HUES48 (cell line): ENCODE measurements at regions not wholly inside any gene's neighbourhood (a gene's known extent, or its start where the extent isn't known, plus 50 kb on each side); places are given as distances from the start of the nearest gene placed in this dataset.

ENCODE experiments used
- H3K27ac ChIP-seq: one replicate; pipeline ENCODE4 v1.7.0; 2013; ENCODE audit warnings: low read depth, low read length, inconsistent platforms
- H3K27me3 ChIP-seq: 2 replicates; pipeline ENCODE4 v1.6.1; 2013; ENCODE audit warnings: mild to moderate bottlenecking, low read length; ENCODE audit not compliant: control insufficient read depth, insufficient read depth
- H3K36me3 ChIP-seq: 2 replicates; pipeline ENCODE4 v1.6.1; 2013; ENCODE audit warnings: low read length; ENCODE audit not compliant: control insufficient read depth, insufficient read depth
- H3K4me1 ChIP-seq: 2 replicates; pipeline ENCODE4 v1.6.1; 2013; ENCODE audit warnings: mild to moderate bottlenecking, low read length; ENCODE audit not compliant: control insufficient read depth, insufficient read depth
- H3K4me3 ChIP-seq: 2 replicates; pipeline ENCODE4 v1.5.1; 2013; ENCODE audit warnings: mild to moderate bottlenecking, low read depth, low read length
- H3K9ac ChIP-seq: 2 replicates; pipeline ENCODE4 v1.6.1; 2013; ENCODE audit warnings: mild to moderate bottlenecking, low read depth, low read length, moderate library complexity
- H3K9me3 ChIP-seq: 2 replicates; pipeline ENCODE4 v1.6.1; 2013; ENCODE audit warnings: low read length; ENCODE audit not compliant: control insufficient read depth, insufficient read depth

- Histone ChIP-seq H3K27ac (no peak overlapping the region), H3K9me3 (no peaks in the 10 kb centered on the region), H3K9ac (no peak overlapping the region), H3K4me1 (no peaks in the 10 kb centered on the region), H3K36me3 (no peaks in the 10 kb centered on the region), H3K27me3 (no peaks in the 10 kb centered on the region), H3K4me3 (no peak overlapping the region)
These were observed 381.2 kb downstream of the KIF4B start for GRCh38 chr5:155394727-155395126.

DNA sequence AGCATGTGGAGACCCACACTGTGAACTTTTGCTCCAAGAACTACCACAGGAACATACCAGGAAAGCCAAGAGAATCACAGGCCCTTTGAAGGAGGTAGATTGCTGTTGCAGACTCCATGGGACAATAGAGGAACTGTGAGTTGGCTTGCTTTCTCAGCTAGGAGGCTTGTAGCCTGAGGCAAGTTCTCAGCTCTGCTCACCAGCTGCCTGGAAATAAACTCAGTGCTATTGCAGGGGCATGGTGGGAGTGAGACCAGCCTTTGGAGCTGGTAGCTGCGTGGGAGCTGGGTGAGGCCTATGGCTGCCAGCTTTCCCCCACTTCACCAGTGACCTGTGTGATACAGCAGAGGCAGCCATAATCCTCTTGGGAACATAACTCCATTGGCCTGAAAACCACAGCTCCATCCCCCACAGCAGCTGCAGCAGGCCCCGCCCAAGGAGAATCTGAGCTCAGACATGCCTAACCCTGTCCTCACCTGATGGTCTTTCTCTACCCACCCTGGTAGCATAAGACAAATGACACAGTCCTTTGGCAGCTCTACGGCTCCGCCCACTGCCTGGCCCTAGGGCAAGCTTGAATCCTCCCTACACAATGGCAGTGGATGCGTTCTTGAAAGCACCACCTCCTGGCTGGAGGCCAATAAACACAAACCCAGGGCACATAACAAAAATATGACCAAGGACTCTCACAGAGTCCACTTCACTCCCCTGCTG lies 389.5 kb downstream of the KIF4B start:
- no peak overlapping the region for H3K27ac ChIP-seq
- no peak overlapping the region for H3K9ac ChIP-seq
- no peaks in the 10 kb centered on the region for H3K27me3 ChIP-seq
- no peaks in the 10 kb centered on the region for H3K36me3 ChIP-seq
- H3K4me1 ChIP-seq, result no peaks in the 10 kb centered on the region
- no peak overlapping the region for H3K4me3 ChIP-seq
- H3K9me3 ChIP-seq, result no peaks in the 10 kb centered on the region

- Histone ChIP-seq H3K4me3 (no peak overlapping the region), H3K4me1 (no peaks in the 10 kb centered on the region), H3K27ac (no peak overlapping the region), H3K9me3 (no peaks in the 10 kb centered on the region), H3K36me3 (no peaks in the 10 kb centered on the region), H3K27me3 (no peaks in the 10 kb centered on the region), H3K9ac (no peak overlapping the region)
These were observed 393.3 kb downstream of the KIF4B start for GRCh38 chr5:155406815-155407214.

DNA sequence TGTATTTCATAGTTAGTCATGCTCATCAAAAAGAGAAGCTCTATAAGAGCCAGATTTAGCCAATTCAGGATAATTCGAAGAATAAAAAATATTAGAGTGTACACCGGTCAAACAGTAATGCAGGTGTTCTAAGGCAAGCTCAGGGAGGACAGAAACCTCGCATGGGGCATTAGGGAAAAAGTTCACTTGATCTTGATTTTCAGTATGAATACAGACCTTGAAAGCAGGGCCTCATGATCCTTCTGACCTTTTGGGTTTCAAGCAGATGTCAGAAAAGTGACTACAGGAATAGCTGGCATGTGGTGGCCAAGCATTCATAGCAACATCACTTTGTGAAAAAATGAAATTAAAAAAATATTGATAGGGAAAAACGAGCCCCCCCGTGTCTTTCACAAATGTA lies 394.9 kb downstream of the KIF4B start:
- H3K4me1 ChIP-seq, result no peaks in the 10 kb centered on the region
- no peak overlapping the region for H3K9ac ChIP-seq
- no peaks in the 10 kb centered on the region for H3K36me3 ChIP-seq
- H3K4me3 ChIP-seq, result no peak overlapping the region
- H3K9me3 ChIP-seq, result no peaks in the 10 kb centered on the region
- H3K27me3 ChIP-seq, result no peaks in the 10 kb centered on the region
- H3K27ac ChIP-seq, result no peak overlapping the region

- Histone ChIP-seq H3K9me3 (no peaks in the 10 kb centered on the region), H3K4me3 (no peak overlapping the region), H3K9ac (no peak overlapping the region), H3K27ac (no peak overlapping the region), H3K36me3 (no peaks in the 10 kb centered on the region), H3K4me1 (no peaks in the 10 kb centered on the region; the same call in 1 of the 2 replicates), H3K27me3 (no peaks in the 10 kb centered on the region)
These were observed 403.2 kb downstream of the KIF4B start for GRCh38 chr5:155416765-155417164.

DNA sequence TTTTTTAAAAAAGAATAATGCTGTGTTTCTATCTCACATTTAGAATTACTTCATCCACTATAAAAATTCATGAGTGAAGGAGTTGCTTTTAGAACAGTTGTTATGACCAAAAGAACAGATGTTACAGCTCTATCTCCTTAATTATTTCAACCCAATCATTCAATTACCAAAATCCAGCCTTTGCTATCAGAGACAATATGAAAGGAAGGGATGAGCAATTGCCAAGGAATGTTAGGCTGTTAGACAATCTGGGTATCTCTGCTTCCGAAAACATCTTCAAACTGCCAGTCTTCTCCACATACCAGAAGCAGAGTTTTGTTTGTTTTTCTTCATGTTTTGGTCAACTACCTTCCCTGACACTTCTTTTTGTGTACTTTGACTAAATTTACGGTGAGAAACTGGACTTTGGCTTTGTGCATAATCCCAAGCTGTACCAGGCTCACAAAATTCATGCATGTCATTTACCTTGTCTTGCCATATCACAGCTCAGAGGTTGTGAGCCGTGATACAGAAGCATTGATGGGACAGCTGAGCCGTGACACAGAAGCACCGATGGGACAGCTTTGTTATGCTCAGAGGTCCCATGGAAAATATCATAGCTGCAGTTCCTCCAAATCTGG lies 405.5 kb downstream of the KIF4B start:
- Histone ChIP-seq H3K36me3 (no peaks in the 10 kb centered on the region), H3K27me3 (no peaks in the 10 kb centered on the region), H3K9ac (no peak overlapping the region), H3K27ac (peak overlapping the region; percentile 16), H3K9me3 (no peaks in the 10 kb centered on the region), H3K4me1 (no peaks in the 10 kb centered on the region; the same call in 1 of the 2 replicates), H3K4me3 (no peak overlapping the region)

GRCh38 chr5:155430192-155430591 lies 416.6 kb downstream of the KIF4B start:
- Histone ChIP-seq H3K27me3 (no peaks in the 10 kb centered on the region), H3K27ac (no peak overlapping the region), H3K9ac (no peak overlapping the region), H3K36me3 (no peaks in the 10 kb centered on the region), H3K4me3 (no peak overlapping the region), H3K4me1 (no peaks in the 10 kb centered on the region), H3K9me3 (no peaks in the 10 kb centered on the region)

- no peaks in the 10 kb centered on the region for H3K27me3 ChIP-seq
- no peak overlapping the region for H3K9ac ChIP-seq
- H3K4me1 ChIP-seq, result no peaks in the 10 kb centered on the region
- no peaks in the 10 kb centered on the region for H3K9me3 ChIP-seq
- H3K36me3 ChIP-seq, result no peaks in the 10 kb centered on the region
- H3K27ac ChIP-seq, result no peak overlapping the region
- no peak overlapping the region for H3K4me3 ChIP-seq
These were observed 420.7 kb downstream of the KIF4B start for GRCh38 chr5:155434267-155434666.

DNA sequence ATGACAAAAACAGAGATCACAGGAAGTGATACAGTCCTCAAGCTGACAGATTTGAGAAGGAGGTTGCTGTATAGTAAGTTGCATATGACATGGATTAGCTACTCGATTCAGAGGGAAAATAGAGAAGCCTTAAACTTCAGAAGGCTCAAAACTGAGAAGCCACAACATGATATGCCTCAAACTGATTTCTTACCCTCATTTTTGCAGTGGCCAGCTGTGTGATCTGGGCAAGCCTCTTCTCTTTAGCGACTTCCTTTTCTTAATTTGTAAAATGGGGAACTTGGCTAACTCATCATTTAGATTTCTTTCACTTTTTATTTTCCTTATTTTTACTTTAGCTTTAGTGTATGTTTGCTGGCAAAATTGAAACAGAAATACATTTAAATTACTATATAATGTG lies 421.1 kb downstream of the KIF4B start:
- Histone ChIP-seq H3K9ac (no peak overlapping the region), H3K4me1 (no peaks in the 10 kb centered on the region), H3K9me3 (no peaks in the 10 kb centered on the region), H3K27me3 (no peaks in the 10 kb centered on the region), H3K4me3 (no peak overlapping the region), H3K36me3 (no peaks in the 10 kb centered on the region), H3K27ac (no peak overlapping the region)

- Histone ChIP-seq H3K36me3 (no peaks in the 10 kb centered on the region), H3K4me3 (no peak overlapping the region), H3K9me3 (no peaks in the 10 kb centered on the region), H3K27me3 (no peaks in the 10 kb centered on the region), H3K4me1 (no peaks in the 10 kb centered on the region), H3K27ac (no peak overlapping the region), H3K9ac (no peak overlapping the region)
These were observed 428.3 kb downstream of the KIF4B start for GRCh38 chr5:155441849-155442248.

DNA sequence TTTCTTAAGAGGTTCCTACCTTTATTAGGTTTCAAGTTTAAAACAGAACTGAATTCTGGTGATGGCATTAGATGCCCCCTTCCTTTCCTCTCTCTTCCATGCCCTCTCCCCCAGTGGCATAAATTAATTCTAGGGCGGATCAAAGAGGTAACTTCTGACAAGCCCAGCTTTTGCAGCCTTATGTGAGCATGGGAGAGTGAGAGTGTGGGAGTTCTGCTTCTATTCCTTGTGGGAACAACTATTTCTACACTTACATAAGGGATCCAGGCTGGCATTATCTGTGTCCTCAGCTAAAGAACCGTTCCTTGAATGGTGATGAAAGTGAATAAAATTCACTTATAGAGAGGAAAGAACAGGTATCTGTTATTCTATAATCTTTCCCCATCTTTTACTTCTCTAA lies 437.6 kb downstream of the KIF4B start:
- H3K27me3 ChIP-seq, result no peaks in the 10 kb centered on the region
- no peaks in the 10 kb centered on the region for H3K36me3 ChIP-seq
- no peak overlapping the region for H3K9ac ChIP-seq
- no peaks in the 10 kb centered on the region for H3K9me3 ChIP-seq
- H3K4me3 ChIP-seq, result no peak overlapping the region
- no peak overlapping the region for H3K27ac ChIP-seq
- no peaks in the 10 kb centered on the region for H3K4me1 ChIP-seq
